B cell (primary cell): ENCODE measurements at regions not wholly inside any gene's neighbourhood (a gene's known extent, or its start where the extent isn't known, plus 50 kb on each side); places are given as distances from the start of the nearest gene placed in this dataset.

Experiments used
- ATAC-seq: fragments of 200-7000 bp; cut with Tn5 transposase; one replicate; pipeline ENCODE4 v1.10.0; 2021; ENCODE audit warnings: low read depth, mild to moderate bottlenecking, moderate number of reproducible peaks, moderate library complexity
- CTCF ChIA-PET: fragments of 350-600 bp; sonication (Branson Sonifier 250); formaldehyde crosslinking; loops from one replicate; lab custom pipeline; 2021; ENCODE audit warnings: antibody characterized with exemption, inconsistent platforms; lab: Charles Lee
- POLR2A ChIA-PET: fragments of 350-600 bp; sonication (Branson Sonifier 250); formaldehyde crosslinking; loops from one replicate; lab custom pipeline; 2021; ENCODE audit warnings: antibody characterized with exemption; lab: Charles Lee
- DNase-seq: peaks from one replicate; pipeline ENCODE4 v3.0.0; 2013
- H2AFZ ChIP-seq: 2 replicates; pipeline ENCODE4 v1.6.1; 2012; ENCODE audit warnings: mild to moderate bottlenecking, low read depth, low read length; ENCODE audit not compliant: insufficient read depth, poor library complexity, severe bottlenecking
- H3K27ac ChIP-seq, 2 donors: 1 replicate in 1 of 2; 2 replicates in 1 of 2; pipeline ENCODE4 v1.5.1; 2012 to 2013; ENCODE audit warnings: low read length in 2 of 2, mild to moderate bottlenecking in 2 of 2, moderate library complexity in 1 of 2
- H3K27me3 ChIP-seq, 4 experiments: fragments of 200-600 bp in 1 of 4; sonication (generic) in 1 of 4; replicated peaks in 1 of 4; 1 replicate in 2 of 4; 2 replicates in 2 of 4; pipeline versions ENCODE4 v1.6.1 to v1.7.0; 2013 to 2016; ENCODE audit warnings: low read length in 3 of 4, mild to moderate bottlenecking in 2 of 4, mixed read lengths in 1 of 4, moderate library complexity in 1 of 4; ENCODE audit not compliant: insufficient read depth in 4 of 4, control insufficient read depth in 3 of 4; ENCODE audit errors: control extremely low read depth in 1 of 4
- H3K36me3 ChIP-seq, 2 experiments: replicated peaks in 1 of 2; 1 replicate in 1 of 2; 2 replicates in 1 of 2; pipeline versions ENCODE4 v1.6.1 to v1.7.1; 2013; ENCODE audit warnings: low read length in 1 of 2; ENCODE audit not compliant: insufficient read depth in 2 of 2, control insufficient read depth in 1 of 2; ENCODE audit errors: control extremely low read depth in 1 of 2, extremely low read depth in 1 of 2
- H3K4me1 ChIP-seq, 2 donors: fragments of 200-600 bp in 1 of 2; sonication (generic) in 1 of 2; 1 replicate in 1 of 2; 2 replicates in 1 of 2; pipeline versions ENCODE4 v1.5.1 to v1.6.1; 2013 to 2017; ENCODE audit warnings: low read length in 2 of 2; ENCODE audit not compliant: control insufficient read depth in 2 of 2, insufficient read depth in 2 of 2
- H3K4me2 ChIP-seq: replicated peaks from 2 replicates; pipeline ENCODE3; 2012; ENCODE audit warnings: mild to moderate bottlenecking, low read depth, low read length; ENCODE audit not compliant: poor library complexity, severe bottlenecking
- H3K4me3 ChIP-seq, 5 experiments: fragments of 200-600 bp in 1 of 5; sonication (generic) in 1 of 5; 1 replicate in 3 of 5; 2 replicates in 2 of 5; pipeline versions ENCODE4 v1.5.1 to v1.7.0; 2011 to 2016; ENCODE audit warnings: low read length in 4 of 5, mild to moderate bottlenecking in 4 of 5, low read depth in 2 of 5, control low read depth in 1 of 5, moderate library complexity in 1 of 5; ENCODE audit not compliant: insufficient read depth in 1 of 5; ENCODE audit errors: control extremely low read depth in 1 of 5, extremely low read depth in 1 of 5
- H3K79me2 ChIP-seq: fragments of 200-600 bp; sonication (generic); one replicate; pipeline ENCODE4 v1.6.0; 2016; ENCODE audit warnings: low read length; ENCODE audit not compliant: control insufficient read depth, insufficient read depth
- H3K9ac ChIP-seq: fragments of 200-600 bp; sonication (generic); 2 replicates; pipeline ENCODE4 v1.6.1; 2017; ENCODE audit warnings: mild to moderate bottlenecking, low read length, moderate library complexity
- H3K9me3 ChIP-seq, 3 donors: one replicate each; pipeline versions ENCODE4 v1.6.1 to v1.7.1; 2013; ENCODE audit warnings: low read length in 2 of 3; ENCODE audit not compliant: control insufficient read depth in 2 of 3, insufficient read depth in 1 of 3; ENCODE audit errors: control extremely low read depth in 1 of 3
- H4K20me1 ChIP-seq: 2 replicates; pipeline ENCODE4 v1.6.0; 2012; ENCODE audit warnings: mild to moderate bottlenecking, low read length; ENCODE audit not compliant: insufficient read depth, control insufficient read depth, poor library complexity, severe bottlenecking
- H3K27ac Mint-ChIP-seq: one replicate; pipeline ENCODE4 v1.8.0; 2021; ENCODE audit warnings: mixed read lengths
- H3K27me3 Mint-ChIP-seq: one replicate; pipeline ENCODE4 v1.8.0; 2021; ENCODE audit warnings: mixed read lengths
- H3K4me1 Mint-ChIP-seq: one replicate; pipeline ENCODE4 v1.8.0; 2021; ENCODE audit warnings: mixed read lengths
- H3K4me3 Mint-ChIP-seq: one replicate; pipeline ENCODE4 v1.8.0; 2021; ENCODE audit warnings: mixed read lengths
- H3K9me3 Mint-ChIP-seq: one replicate; pipeline ENCODE4 v1.8.0; 2022; ENCODE audit warnings: mixed read lengths; ENCODE audit not compliant: insufficient read depth
- CTCF ChIP-seq: fragments of 200-600 bp; IDR thresholded peaks from one replicate; pipeline ENCODE4 v1.8.0; 2022; ENCODE audit warnings: antibody characterized with exemption, mild to moderate bottlenecking
- EZH2 ChIP-seq: IDR thresholded peaks from 2 replicates; pipeline ENCODE4 v1.6.1; 2012; ENCODE audit warnings: borderline replicate concordance, low read depth, mild to moderate bottlenecking, moderate library complexity, low read length; ENCODE audit not compliant: insufficient read depth, poor library complexity, severe bottlenecking
- WGBS: methylation state at CpG from one replicate; pipeline ENCODE4 v1.1.5; 2013; ENCODE audit warnings: missing lambda C conversion rate; ENCODE audit not compliant: insufficient coverage; 5-methylcytosine and 5-hydroxymethylcytosine counted together
- intact Hi-C: fragments of 100-400 bp; cut with micrococcal nuclease; formaldehyde crosslinking; loops from one replicate; pipeline ENCODE4 v1.10.0; 2022

- H3K9me3 ChIP-seq: peaks cover 0 to 49% (median 2%) of the 10 kb centered on the region in 3 donors
- no peaks in the 10 kb centered on the region for H3K36me3 ChIP-seq
- H3K27me3 ChIP-seq: no peaks in the 10 kb centered on the region
- peaks cover 8% of the 10 kb centered on the region for H3K9me3 Mint-ChIP-seq
- TF ChIP-seq EZH2 (no peak), CTCF (no peak)
- no peak overlapping the region for H3K9ac ChIP-seq
- H3K4me1 ChIP-seq: no peaks in the 10 kb centered on the region
- H3K27ac Mint-ChIP-seq: no peak overlapping the region
- no peaks in the 10 kb centered on the region for H4K20me1 ChIP-seq
- ATAC-seq: no peak
- intact Hi-C loops: no loop called here
- POLR2A ChIA-PET: no interaction called here
- H3K27me3 Mint-ChIP-seq: no peaks in the 10 kb centered on the region
- H3K4me1 Mint-ChIP-seq: no peaks in the 10 kb centered on the region
- DNase-seq: no peak
- CTCF ChIA-PET: no interaction called here
- no peak overlapping the region for H2AFZ ChIP-seq
- no peaks in the 10 kb centered on the region for H3K79me2 ChIP-seq
- H3K4me3 Mint-ChIP-seq: no peak overlapping the region
- H3K4me3 ChIP-seq: no peak overlapping the region
- no peak overlapping the region for H3K4me2 ChIP-seq
- H3K27ac ChIP-seq: no peak overlapping the region
Observed at GRCh38 chr16:62475573-62475972, 439.3 kb upstream of the CDH8 start.

- POLR2A ChIA-PET: no interaction called here
Observed at GRCh38 chr16:62462971-62463370, 426.7 kb upstream of the CDH8 start.

More at GRCh38 chr16:62462971-62463370, 426.7 kb upstream of the CDH8 start:
- no peaks in the 10 kb centered on the region for H3K79me2 ChIP-seq
- DNase-seq (no peak), ATAC-seq (no peak)
- WGBS: no CpG with 5 or more reads among the region's 2 CpGs
- no peaks in the 10 kb centered on the region for H3K36me3 ChIP-seq
- H3K4me1 ChIP-seq: no peaks in the 10 kb centered on the region
- H3K4me1 Mint-ChIP-seq: no peaks in the 10 kb centered on the region
- no peak for TF ChIP-seq EZH2
- no peak for TF ChIP-seq CTCF
- H4K20me1 ChIP-seq: no peaks in the 10 kb centered on the region
- no peaks in the 10 kb centered on the region for H3K27me3 ChIP-seq
- CTCF ChIA-PET: no interaction called here
- no peak overlapping the region for H3K9ac ChIP-seq
- H3K4me2 ChIP-seq: no peak overlapping the region
- no peak overlapping the region for H3K27ac Mint-ChIP-seq
- intact Hi-C loops: no loop called here
- H3K27me3 Mint-ChIP-seq: no peaks in the 10 kb centered on the region
- peaks cover 0 to 4% (median 0%) of the 10 kb centered on the region in 3 donors for H3K9me3 ChIP-seq
- no peak overlapping the region for H3K27ac ChIP-seq
- H3K4me3 Mint-ChIP-seq: no peak overlapping the region
- no peak overlapping the region for H2AFZ ChIP-seq
- H3K9me3 Mint-ChIP-seq: peaks cover 2% of the 10 kb centered on the region
- no peak overlapping the region for H3K4me3 ChIP-seq
